ENCODE measurements at regions not wholly inside any gene's neighbourhood (a gene's known extent, or its start where the extent isn't known, plus 50 kb on each side); places are given as distances from the start of the nearest gene placed in this dataset.

DNA sequence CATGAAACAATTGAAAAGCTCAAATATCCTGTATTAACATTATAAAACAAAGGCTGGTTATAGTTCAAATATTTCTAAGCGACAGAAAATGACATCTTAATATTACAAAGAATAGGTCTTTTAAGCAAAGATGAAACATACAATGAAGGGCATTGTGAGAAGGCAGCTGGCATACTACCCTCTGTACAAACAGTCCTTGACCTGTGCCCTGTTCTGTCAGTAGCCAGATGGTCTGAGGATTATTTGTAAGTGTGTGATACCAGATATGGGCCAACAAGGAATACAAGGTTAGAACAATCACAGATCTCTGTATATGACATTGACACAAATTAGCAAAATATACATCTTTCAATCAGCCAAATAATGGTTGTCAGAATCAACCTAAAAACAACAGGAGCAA lies 1350.4 kb downstream of the AMY1C start:
- ChIA-PET POLR2A (ENCODE audit: low non-redundant PET) (no interaction called here), CTCF (no interaction called here)
- BruUV-seq (replicated peaks) = no TSS peak
- H3K27me3 ChIP-seq (replicated peaks; ENCODE audit: insufficient read depth, low read depth, low read length, poor library complexity) = no peaks in the 10 kb centered on the region
- H3K36me3 ChIP-seq (ENCODE audit: insufficient read depth, low read length, poor library complexity, severe bottlenecking) = no peaks in the 10 kb centered on the region
- H3K4me3 ChIP-seq (ENCODE audit: low read depth, low read length, poor library complexity, severe bottlenecking) = no peak overlapping the region
- no peaks in the 10 kb centered on the region for H3K9me3 ChIP-seq (ENCODE audit: low read depth, low read length, poor library complexity, severe bottlenecking)
- intact Hi-C loops (cut with micrococcal nuclease; ENCODE audit: unreplicated experiment) = no loop called here
- TF ChIP-seq, protein P1, sequence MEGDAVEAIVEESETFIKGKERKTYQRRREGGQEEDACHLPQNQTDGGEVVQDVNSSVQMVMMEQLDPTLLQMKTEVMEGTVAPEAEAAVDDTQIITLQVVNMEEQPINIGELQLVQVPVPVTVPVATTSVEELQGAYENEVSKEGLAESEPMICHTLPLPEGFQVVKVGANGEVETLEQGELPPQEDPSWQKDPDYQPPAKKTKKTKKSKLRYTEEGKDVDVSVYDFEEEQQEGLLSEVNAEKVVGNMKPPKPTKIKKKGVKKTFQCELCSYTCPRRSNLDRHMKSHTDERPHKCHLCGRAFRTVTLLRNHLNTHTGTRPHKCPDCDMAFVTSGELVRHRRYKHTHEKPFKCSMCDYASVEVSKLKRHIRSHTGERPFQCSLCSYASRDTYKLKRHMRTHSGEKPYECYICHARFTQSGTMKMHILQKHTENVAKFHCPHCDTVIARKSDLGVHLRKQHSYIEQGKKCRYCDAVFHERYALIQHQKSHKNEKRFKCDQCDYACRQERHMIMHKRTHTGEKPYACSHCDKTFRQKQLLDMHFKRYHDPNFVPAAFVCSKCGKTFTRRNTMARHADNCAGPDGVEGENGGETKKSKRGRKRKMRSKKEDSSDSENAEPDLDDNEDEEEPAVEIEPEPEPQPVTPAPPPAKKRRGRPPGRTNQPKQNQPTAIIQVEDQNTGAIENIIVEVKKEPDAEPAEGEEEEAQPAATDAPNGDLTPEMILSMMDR (conservative IDR thresholded peaks at IDR 0.05; ENCODE audit: low read depth, low read length) = no peak
- TF ChIP-seq EZH2 (IDR thresholded peaks at IDR 0.05; ENCODE audit: borderline replicate concordance, low read depth, low read length, poor library complexity, severe bottlenecking) = no peak
- H3K4me1 ChIP-seq (ENCODE audit: insufficient read depth, low read length, poor library complexity, severe bottlenecking) = no peaks in the 10 kb centered on the region
- no peak for DNase-seq (ENCODE audit: low spot score)
- no peak overlapping the region for H3K27ac ChIP-seq (ENCODE audit: low read depth, low read length, poor library complexity, severe bottlenecking)

DNA sequence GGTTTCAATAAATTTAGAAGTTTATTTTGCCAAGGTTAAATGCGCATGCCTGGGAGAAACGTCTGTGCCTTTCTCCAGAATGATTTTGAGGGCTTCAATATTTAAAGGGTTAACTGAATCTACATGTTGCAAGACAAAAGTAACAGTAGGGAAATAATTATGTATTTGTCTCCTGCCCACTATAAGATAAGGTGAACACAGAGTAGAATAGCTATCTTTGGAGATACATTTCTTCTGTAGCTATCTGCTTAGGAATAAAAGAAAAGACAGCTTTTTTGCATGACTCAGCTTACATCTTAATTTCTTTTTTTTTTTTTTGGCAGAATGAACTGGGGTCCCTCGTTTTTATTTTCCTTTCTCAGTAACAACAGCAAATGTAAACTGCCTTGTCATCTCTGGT lies 1351.6 kb downstream of the AMY1C start:
- no TSS peak for BruUV-seq (replicated peaks)
- POLR2A ChIA-PET (ENCODE audit: low non-redundant PET) = no interaction called here
- TF ChIP-seq EZH2 (IDR thresholded peaks at IDR 0.05; ENCODE audit: borderline replicate concordance, low read depth, low read length, poor library complexity, severe bottlenecking) = no peak
- TF ChIP-seq, protein P1 (conservative IDR thresholded peaks at IDR 0.05; ENCODE audit: low read depth, low read length) = no peak
- no peak for DNase-seq (ENCODE audit: low spot score)
- H3K9me3 ChIP-seq (ENCODE audit: low read depth, low read length, poor library complexity, severe bottlenecking) = no peaks in the 10 kb centered on the region
- no peaks in the 10 kb centered on the region for H3K36me3 ChIP-seq (ENCODE audit: insufficient read depth, low read length, poor library complexity, severe bottlenecking)
- no peak overlapping the region for H3K27ac ChIP-seq (ENCODE audit: low read depth, low read length, poor library complexity, severe bottlenecking)
- intact Hi-C loops (cut with micrococcal nuclease; ENCODE audit: unreplicated experiment) = no loop called here
- CTCF ChIA-PET = no interaction called here
- no peaks in the 10 kb centered on the region for H3K4me1 ChIP-seq (ENCODE audit: insufficient read depth, low read length, poor library complexity, severe bottlenecking)
- no peaks in the 10 kb centered on the region for H3K27me3 ChIP-seq (replicated peaks; ENCODE audit: insufficient read depth, low read depth, low read length, poor library complexity)
- H3K4me3 ChIP-seq (ENCODE audit: low read depth, low read length, poor library complexity, severe bottlenecking) = no peak overlapping the region

DNA sequence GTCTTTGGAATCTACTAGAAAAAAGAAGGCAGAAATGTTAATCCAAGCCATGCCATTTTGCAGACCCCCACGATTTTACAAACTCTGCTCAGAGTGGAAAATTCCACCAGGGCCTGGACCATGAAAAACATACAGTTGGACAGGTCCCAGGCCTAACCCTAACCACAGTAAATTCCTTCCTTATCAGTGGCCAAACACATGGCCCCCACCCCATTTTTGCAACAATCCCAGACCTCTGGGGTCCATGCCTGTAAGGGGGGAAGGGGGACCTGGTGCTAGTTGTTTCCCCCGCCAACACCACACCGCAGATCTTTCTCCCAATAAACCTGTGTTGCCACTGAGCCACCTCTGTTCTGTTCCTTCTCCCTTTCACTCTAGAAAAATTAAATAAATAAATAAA lies 1352.7 kb downstream of the AMY1C start:
- BruUV-seq (replicated peaks) = no TSS peak
- Histone ChIP-seq H3K9me3 (ENCODE audit: low read depth, low read length, poor library complexity, severe bottlenecking) (no peaks in the 10 kb centered on the region), H3K4me3 (ENCODE audit: low read depth, low read length, poor library complexity, severe bottlenecking) (no peak overlapping the region), H3K27ac (ENCODE audit: low read depth, low read length, poor library complexity, severe bottlenecking) (no peak overlapping the region), H3K27me3 (replicated peaks; ENCODE audit: insufficient read depth, low read depth, low read length, poor library complexity) (no peaks in the 10 kb centered on the region), H3K4me1 (ENCODE audit: insufficient read depth, low read length, poor library complexity, severe bottlenecking) (no peaks in the 10 kb centered on the region), H3K36me3 (ENCODE audit: insufficient read depth, low read length, poor library complexity, severe bottlenecking) (no peaks in the 10 kb centered on the region)
- CTCF ChIA-PET = no interaction called here
- intact Hi-C loops (cut with micrococcal nuclease; ENCODE audit: unreplicated experiment) = no loop called here
- no peak for DNase-seq (ENCODE audit: low spot score)
- POLR2A ChIA-PET (ENCODE audit: low non-redundant PET) = no interaction called here
- TF ChIP-seq, protein P1 (conservative IDR thresholded peaks at IDR 0.05; ENCODE audit: low read depth, low read length) = no peak
- no peak for TF ChIP-seq EZH2 (IDR thresholded peaks at IDR 0.05; ENCODE audit: borderline replicate concordance, low read depth, low read length, poor library complexity, severe bottlenecking)

All from A673 (cell line).